Stimulated activated CD4-positive, alpha-beta T cell treated with anti-CD3 and anti-CD28 coated beads, Interleukin-15, amount 100 ng/mL, for 1 hour (primary cell): ENCODE measurements at regions not wholly inside any gene's neighbourhood (a gene's known extent, or its start where the extent isn't known, plus 50 kb on each side); places are given as distances from the start of the nearest gene placed in this dataset.

Source experiments
- DNase-seq, 2 donors: peaks; one replicate each; pipeline ENCODE4 v3.0.0-alpha.2; 2020; ENCODE audit warnings: low read depth in 1 of 2, low spot score in 1 of 2

- DNase-seq: no peak
These were observed 225.3 kb upstream of the B3GAT1 start for GRCh38 chr11:134637091-134638015.

GRCh38 chr11:134636071-134636470, 224.0 kb upstream of the B3GAT1 start:
- DNase-seq: no peak

GRCh38 chr11:134634897-134635831, 223.1 kb upstream of the B3GAT1 start:
- no peak for DNase-seq

GRCh38 chr11:134633276-134633675, 221.2 kb upstream of the B3GAT1 start:
- DNase-seq: no peak

GRCh38 chr11:134632347-134633119, 220.5 kb upstream of the B3GAT1 start:
- DNase-seq: no peak

- DNase-seq: no peak
These were observed 218.8 kb upstream of the B3GAT1 start for GRCh38 chr11:134630861-134631260.

GRCh38 chr11:134628426-134628825, 216.4 kb upstream of the B3GAT1 start:
- no peak for DNase-seq

GRCh38 chr11:134626032-134626431, 214.0 kb upstream of the B3GAT1 start:
- no peak for DNase-seq

GRCh38 chr11:134625631-134626030, 213.6 kb upstream of the B3GAT1 start:
- DNase-seq: no peak

- no peak for DNase-seq
These were observed 213.1 kb upstream of the B3GAT1 start for GRCh38 chr11:134625151-134625550.

- no peak for DNase-seq
These were observed 212.3 kb upstream of the B3GAT1 start for GRCh38 chr11:134624166-134624920.

- no peak for DNase-seq
These were observed 211.7 kb upstream of the B3GAT1 start for GRCh38 chr11:134623711-134624110.

GRCh38 chr11:134622458-134622857, 210.4 kb upstream of the B3GAT1 start:
- no peak for DNase-seq

- no peak for DNase-seq
These were observed 205.3 kb upstream of the B3GAT1 start for GRCh38 chr11:134617360-134617759.

GRCh38 chr11:134616038-134616437, 204.0 kb upstream of the B3GAT1 start:
- no peak for DNase-seq

GRCh38 chr11:134615041-134615615, 203.1 kb upstream of the B3GAT1 start:
- DNase-seq: no peak

- no peak for DNase-seq
These were observed 202.1 kb upstream of the B3GAT1 start for GRCh38 chr11:134614141-134614540.

- DNase-seq: no peak
These were observed 201.6 kb upstream of the B3GAT1 start for GRCh38 chr11:134613646-134614045.

GRCh38 chr11:134612140-134613030, 200.3 kb upstream of the B3GAT1 start:
- DNase-seq: no peak
